HCEC 1CT (cell line): ENCODE measurements at regions not wholly inside any gene's neighbourhood (a gene's known extent, or its start where the extent isn't known, plus 50 kb on each side); places are given as distances from the start of the nearest gene placed in this dataset.
A peak's percentile ranks its signal among the peaks of the same experiment; 100 is the strongest.

Experiments used
- DNase-seq: peaks from one replicate; pipeline ENCODE4 v3.0.0-alpha.2; 2017

DNA sequence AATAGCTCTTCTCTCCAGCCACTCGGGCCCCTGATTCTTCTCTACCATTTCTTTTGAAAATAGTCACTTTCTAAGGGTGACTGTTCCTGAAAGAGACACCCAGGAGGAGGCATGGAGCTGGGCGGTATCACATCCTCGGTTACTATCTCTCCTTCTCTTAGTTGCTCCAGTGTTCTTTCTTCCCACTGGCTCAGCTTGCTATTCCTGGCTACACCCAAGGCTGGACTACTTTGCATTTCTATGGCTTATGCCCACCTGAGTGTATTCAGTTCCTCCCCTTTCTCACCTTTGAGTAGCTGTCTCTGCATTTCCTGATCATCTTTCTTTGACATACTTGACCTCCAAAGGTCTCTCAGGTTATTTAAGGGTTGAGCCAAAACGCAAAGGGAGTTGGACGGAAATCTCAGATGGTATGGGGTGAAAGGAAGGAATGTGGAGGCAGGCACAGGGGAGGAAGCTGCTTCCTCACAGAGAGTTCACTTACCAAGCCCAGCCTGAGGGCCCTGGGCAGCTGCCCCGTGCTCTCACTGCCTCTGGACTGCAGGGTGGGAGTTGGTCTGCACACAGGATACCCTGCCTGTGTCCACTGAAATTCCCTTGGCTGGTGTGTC lies 155.7 kb downstream of the SNX19 start:
- no peak for DNase-seq

DNA sequence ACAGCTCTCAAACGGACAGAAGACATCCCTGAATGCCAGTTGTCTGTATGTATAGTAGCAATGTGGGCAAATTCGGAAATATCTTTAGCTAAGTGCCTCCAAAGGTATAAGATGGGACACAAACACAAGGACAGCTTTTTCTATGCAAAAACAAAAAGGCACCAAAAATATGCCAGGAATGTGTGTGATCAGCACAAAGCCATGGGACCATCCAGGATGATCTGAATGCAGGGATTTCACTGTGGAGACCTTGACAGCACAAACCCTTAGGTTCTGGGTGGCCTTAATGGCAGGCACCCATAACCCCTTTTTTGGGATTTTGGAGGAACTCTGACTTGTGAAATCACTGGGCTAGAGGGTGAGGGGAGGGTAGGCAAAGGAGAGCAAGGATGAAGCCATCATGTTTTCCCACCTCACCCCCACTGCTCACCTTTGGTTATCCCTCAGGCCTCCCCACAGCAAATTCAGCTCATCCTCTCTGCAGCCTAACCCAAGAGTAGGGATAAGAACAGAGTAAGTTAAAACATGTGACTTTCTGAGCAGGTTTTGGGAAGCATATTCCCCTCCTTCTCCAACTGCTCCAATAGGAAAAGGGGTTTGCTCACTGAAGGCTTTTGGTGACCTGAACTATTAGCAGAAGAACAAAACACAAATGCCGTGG lies 154.6 kb downstream of the SNX19 start:
- no peak for DNase-seq

DNA sequence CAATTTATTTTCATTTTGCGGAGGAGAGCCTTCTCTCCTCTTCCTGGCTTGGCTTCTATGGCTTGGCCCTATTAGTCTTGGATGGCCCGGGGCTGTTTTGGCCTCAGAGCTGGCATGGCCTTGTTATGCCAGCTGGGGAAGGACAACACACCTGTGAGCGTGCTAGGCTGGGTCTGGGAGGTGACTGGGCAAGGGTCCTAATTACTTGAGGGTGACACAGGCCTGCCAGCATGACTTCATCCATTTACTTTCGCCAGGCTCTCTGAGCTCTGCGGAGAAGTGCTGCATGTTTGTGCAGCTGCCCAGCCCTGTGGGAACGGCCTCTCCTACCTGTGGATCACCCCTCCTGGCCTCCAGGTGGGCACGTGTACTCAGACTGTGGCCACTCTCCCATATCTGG lies 153.6 kb downstream of the SNX19 start:
- DNase-seq = no peak

GRCh38 chr11:130763087-130763980 lies 152.9 kb downstream of the SNX19 start:
- no peak for DNase-seq

GRCh38 chr11:130765406-130765805 lies 150.9 kb downstream of the SNX19 start:
- no peak for DNase-seq

DNA sequence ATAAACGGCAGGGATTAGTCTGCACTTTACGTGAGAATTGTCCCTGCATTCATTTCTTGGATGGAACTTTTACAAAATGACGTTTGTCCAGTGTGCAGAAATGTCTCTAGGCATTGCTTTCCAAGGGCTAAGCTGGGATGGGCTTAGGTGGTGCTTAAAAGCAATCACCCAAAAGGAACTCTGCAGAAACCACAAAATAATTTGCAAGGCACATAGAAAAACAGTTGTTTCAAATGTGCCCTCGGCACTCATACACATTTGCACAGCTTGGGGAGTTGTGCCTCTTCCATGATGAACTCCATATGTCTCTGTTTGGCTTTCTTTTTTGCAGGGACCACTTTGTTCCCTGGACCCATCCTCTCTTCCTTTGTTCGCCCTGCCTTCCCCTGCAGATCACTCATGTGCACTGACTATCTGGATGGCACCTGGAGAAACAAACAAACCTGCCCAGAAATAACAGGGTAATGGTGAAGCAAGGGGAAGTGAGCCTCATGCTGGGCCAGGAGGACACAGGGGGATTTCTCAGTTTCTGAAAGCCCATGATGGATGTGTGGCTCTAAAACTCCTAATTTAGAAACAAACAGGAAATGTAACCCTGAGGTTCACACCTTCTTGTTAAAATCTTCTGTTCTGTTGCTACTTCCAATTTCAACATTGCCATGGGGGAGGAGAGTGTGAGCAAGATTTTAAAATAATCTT lies 150.2 kb downstream of the SNX19 start:
- DNase-seq = no peak

DNA sequence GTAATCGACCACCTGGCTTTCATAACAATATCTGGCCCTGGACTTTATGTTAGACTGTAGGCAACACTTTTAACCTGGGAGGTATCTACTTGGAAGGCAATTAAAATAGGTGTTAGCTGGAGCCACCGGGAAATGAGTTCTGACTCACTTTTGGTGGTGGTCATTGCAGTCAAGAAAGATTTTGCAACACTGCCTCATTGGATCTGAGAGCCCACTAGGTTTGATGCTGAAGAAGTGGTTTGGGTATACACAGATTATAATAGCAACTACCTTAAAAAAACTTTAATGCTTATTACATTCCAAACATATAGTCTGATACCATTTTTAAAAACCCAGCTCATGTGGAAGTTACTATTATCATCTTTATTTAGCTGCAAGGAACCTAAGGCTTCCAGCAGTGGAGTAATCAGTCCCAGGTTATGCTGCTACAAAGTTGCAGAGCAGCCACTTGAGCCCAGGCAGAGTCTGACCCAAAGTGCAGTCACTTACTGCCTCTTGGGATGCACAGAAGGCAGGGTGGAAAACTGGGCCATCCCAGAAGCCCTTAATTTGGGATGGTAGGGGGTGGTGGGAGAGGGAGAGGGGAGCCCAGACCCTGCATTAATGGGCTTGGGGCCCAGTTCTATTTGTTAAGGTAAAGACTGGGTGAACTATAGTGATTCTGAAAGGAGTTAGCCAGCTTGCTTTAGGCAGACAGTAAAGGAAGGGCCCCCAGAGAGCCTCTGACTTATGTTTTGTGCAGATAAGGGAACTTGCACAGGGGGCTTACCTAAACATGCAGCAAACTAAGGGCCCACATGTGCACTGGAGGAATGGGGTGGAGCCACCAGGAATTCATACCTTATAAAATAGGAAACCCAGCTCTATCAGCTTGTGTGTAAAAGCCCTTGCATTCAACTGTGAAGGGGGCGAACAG lies 149.4 kb downstream of the SNX19 start:
- no peak for DNase-seq

DNA sequence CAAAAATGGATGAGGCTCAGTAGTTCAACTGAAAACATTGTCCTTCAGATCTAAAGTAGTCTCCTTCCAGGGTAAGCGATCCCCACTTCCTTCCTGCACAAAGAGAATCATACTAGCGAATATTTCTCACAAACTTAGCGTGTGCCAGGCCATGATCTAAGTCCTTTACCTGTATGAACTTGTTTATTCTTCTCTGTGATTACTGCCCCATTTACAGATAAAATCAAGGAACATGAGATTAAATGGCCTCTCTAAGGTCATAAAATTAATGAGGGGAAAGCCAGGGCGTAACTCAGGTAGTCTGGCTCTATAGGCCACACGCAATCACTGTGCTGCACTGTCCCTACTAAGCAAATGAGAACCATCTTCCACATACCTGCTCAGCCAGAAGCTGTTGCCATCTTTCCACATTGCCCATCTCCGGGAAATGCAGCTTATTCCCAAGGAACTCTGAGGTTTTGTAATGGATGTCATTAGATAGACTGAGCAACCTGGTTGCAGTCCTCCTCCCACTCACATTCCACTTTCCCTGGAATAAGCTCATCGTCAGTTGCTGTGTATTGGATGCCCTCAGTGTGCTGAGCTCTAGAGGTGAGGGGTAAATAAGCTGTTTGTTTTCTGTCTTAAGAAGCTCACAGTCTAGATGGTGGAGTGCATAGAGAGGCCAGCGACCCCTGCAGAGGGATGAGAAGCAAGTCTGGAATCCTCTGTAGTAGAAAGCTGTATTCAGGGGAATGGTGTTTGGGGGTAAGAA lies 146.3 kb downstream of the SNX19 start:
- no peak for DNase-seq

DNA sequence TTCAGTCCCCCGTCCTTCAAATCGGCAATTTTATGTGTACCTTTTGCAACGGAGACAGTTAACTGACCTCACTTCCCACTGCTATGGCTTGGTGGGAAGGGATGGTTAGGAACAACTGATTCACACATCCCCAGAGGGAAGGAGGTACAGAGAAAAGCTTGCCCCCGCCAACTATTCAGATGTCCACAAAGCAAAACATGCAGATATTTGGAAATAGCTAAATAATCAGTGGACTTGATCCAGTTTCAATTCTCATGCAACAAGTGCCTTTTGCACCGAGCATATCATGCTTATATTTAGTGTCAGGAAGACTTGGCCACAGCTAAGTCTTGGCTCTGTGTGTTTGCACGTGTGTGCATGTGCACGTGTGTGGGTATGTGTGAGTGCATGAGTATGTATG lies 144.6 kb downstream of the SNX19 start:
- DNase-seq = no peak

- peak; percentile 90 for DNase-seq
These were observed 143.7 kb downstream of the SNX19 start for GRCh38 chr11:130772266-130773227.

GRCh38 chr11:130773244-130773820 lies 142.9 kb downstream of the SNX19 start:
- DNase-seq = no peak

GRCh38 chr11:130774703-130775102 lies 141.6 kb downstream of the SNX19 start:
- DNase-seq = no peak

GRCh38 chr11:130775306-130776060 lies 140.8 kb downstream of the SNX19 start:
- DNase-seq = no peak

DNA sequence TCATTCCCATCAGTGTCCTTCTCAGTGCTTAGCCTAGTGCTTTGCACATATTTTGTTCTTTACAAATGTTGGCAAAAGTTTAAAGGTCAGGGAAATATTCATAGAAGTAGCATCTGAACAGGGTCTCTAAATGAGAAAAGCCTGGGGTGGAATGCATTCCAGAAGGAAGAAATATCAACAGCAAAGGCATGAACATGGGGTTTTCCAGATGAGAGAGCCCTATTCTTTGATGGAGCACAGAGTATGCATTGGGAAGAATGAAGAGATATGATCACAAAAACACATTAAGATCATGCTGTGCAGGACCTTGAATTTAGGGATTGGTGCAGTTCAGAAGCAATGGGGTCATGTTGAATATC lies 140.2 kb downstream of the SNX19 start:
- no peak for DNase-seq

DNA sequence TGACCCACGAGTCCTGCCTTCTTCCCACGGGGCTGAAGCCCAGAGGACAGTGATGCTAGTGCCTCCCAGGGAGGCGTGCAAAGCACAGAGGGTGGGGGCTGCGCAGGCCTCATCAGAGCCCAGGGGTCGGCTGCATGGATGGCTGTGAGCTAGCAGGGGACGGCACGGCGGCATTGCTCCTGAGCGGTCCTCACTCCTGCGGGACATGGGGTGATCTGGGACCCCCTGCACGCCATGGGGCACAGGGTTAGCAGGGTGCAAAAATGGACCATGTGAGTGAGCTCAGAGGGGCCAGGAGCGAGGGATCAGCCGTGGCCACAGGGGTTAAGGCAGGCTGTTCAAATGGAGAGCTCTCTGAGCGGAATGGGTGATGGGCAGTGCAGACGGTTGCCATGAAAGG lies 138.3 kb downstream of the SNX19 start:
- DNase-seq = no peak

- no peak for DNase-seq
These were observed 137.6 kb downstream of the SNX19 start for GRCh38 chr11:130778705-130779104.

GRCh38 chr11:130779267-130779666 lies 137.0 kb downstream of the SNX19 start:
- DNase-seq = no peak

GRCh38 chr11:130779943-130780342 lies 136.3 kb downstream of the SNX19 start:
- DNase-seq = no peak

GRCh38 chr11:130780437-130780836 lies 135.8 kb downstream of the SNX19 start:
- no peak for DNase-seq
